ENCODE measurements at regions not wholly inside any gene's neighbourhood (a gene's known extent, or its start where the extent isn't known, plus 50 kb on each side); places are given as distances from the start of the nearest gene placed in this dataset.

DNA sequence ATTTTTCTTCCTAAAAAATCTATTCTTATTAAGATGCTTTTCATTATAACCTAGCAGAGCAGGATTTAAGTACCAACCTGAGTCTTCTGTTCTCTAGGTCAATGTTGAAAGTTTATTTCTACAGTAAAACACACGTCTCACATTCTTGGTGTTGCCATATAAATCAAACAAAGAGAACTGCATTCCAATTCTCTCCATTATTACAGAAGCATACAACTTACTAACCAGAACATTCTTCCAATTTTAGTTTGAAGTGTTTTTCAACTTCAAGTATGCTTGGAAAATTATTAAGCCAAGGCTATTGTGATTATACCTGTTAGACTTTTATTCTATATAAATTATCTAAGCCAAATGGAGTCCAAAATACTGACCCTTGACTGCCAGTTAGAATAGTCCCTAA, 110.4 kb upstream of the PMFBP1 start:
- H3K79me2 ChIP-seq (ENCODE audit: insufficient read depth, low read depth) = no peaks in the 10 kb centered on the region
- no peak overlapping the region for H3K4me3 ChIP-seq (IDR thresholded peaks at IDR 0.05; ENCODE audit: insufficient read depth, low read depth, low read length)
- H4K20me1 ChIP-seq (ENCODE audit: insufficient read depth) = no peaks in the 10 kb centered on the region
- H2AFZ ChIP-seq (ENCODE audit: low read depth) = no peak overlapping the region
- no peak overlapping the region for H3K9ac ChIP-seq
- H3K4me2 ChIP-seq = no peak overlapping the region
- H3K36me3 ChIP-seq (ENCODE audit: insufficient read depth) = no peaks in the 10 kb centered on the region
- no peaks in the 10 kb centered on the region for H3K4me1 ChIP-seq (ENCODE audit: low read depth, poor library complexity, severe bottlenecking)
- H3K27ac ChIP-seq = no peak overlapping the region
- H3K27me3 ChIP-seq (ENCODE audit: insufficient read depth, low read depth) = no peaks in the 10 kb centered on the region
- TF ChIP-seq, protein P1, sequence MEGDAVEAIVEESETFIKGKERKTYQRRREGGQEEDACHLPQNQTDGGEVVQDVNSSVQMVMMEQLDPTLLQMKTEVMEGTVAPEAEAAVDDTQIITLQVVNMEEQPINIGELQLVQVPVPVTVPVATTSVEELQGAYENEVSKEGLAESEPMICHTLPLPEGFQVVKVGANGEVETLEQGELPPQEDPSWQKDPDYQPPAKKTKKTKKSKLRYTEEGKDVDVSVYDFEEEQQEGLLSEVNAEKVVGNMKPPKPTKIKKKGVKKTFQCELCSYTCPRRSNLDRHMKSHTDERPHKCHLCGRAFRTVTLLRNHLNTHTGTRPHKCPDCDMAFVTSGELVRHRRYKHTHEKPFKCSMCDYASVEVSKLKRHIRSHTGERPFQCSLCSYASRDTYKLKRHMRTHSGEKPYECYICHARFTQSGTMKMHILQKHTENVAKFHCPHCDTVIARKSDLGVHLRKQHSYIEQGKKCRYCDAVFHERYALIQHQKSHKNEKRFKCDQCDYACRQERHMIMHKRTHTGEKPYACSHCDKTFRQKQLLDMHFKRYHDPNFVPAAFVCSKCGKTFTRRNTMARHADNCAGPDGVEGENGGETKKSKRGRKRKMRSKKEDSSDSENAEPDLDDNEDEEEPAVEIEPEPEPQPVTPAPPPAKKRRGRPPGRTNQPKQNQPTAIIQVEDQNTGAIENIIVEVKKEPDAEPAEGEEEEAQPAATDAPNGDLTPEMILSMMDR (conservative IDR thresholded peaks at IDR 0.05; ENCODE audit: low read depth, low read length) = no peak

DNA sequence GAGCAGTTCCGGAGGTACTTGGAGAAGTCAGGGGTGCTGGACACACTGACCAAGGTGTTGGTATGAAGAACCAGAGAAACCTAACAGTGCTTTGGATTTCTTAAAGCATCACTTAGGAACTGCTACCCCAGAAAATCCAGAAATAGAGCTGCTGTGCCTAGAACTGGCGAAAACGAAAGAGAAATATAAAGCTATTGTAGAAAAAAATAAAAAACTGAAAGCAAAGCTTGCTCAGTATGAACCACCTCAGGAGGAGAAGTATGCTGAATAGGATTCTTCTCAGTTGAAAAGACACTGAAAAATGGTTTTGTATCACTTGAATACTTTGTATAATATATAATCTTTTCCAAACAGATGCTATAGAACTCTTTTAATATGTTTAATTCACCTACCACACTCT, 106.3 kb upstream of the PMFBP1 start:
- H3K4me1 ChIP-seq (ENCODE audit: low read depth, poor library complexity, severe bottlenecking) = no peaks in the 10 kb centered on the region
- no peak overlapping the region for H3K9ac ChIP-seq
- H3K27me3 ChIP-seq (ENCODE audit: insufficient read depth, low read depth) = no peaks in the 10 kb centered on the region
- TF ChIP-seq, protein P1 (conservative IDR thresholded peaks at IDR 0.05; ENCODE audit: low read depth, low read length) = no peak
- no peak overlapping the region for H3K4me3 ChIP-seq (IDR thresholded peaks at IDR 0.05; ENCODE audit: insufficient read depth, low read depth, low read length)
- H4K20me1 ChIP-seq (ENCODE audit: insufficient read depth) = no peaks in the 10 kb centered on the region
- H2AFZ ChIP-seq (ENCODE audit: low read depth) = no peak overlapping the region
- H3K36me3 ChIP-seq (ENCODE audit: insufficient read depth) = no peaks in the 10 kb centered on the region
- H3K4me2 ChIP-seq = no peak overlapping the region
- no peak overlapping the region for H3K27ac ChIP-seq
- H3K79me2 ChIP-seq (ENCODE audit: insufficient read depth, low read depth) = no peaks in the 10 kb centered on the region

DNA sequence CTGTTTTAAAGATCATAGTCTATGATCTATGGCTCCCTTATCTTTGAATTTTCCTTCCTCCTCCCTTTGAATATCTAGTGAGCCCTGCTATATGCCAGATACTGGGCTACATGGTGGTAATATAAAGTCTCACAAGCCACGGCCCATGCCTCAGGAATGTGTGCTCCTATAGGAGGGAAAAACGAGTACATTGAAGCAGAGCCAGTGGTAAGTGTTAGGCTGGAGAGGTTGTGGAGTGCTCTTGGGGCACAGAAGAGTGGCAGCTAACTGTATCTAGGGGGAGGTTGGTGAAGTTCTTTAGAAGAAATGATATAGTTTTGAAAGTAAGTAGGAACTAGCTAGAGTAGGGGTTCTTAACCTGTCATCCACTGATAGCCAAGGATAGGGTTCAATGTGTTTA, 105.8 kb upstream of the PMFBP1 start:
- no peaks in the 10 kb centered on the region for H4K20me1 ChIP-seq (ENCODE audit: insufficient read depth)
- no peak overlapping the region for H2AFZ ChIP-seq (ENCODE audit: low read depth)
- no peaks in the 10 kb centered on the region for H3K79me2 ChIP-seq (ENCODE audit: insufficient read depth, low read depth)
- TF ChIP-seq, protein P1 (conservative IDR thresholded peaks at IDR 0.05; ENCODE audit: low read depth, low read length) = no peak
- H3K9ac ChIP-seq = no peak overlapping the region
- no peak overlapping the region for H3K4me3 ChIP-seq (IDR thresholded peaks at IDR 0.05; ENCODE audit: insufficient read depth, low read depth, low read length)
- no peaks in the 10 kb centered on the region for H3K4me1 ChIP-seq (ENCODE audit: low read depth, poor library complexity, severe bottlenecking)
- H3K4me2 ChIP-seq = no peak overlapping the region
- H3K27ac ChIP-seq = no peak overlapping the region
- H3K36me3 ChIP-seq (ENCODE audit: insufficient read depth) = no peaks in the 10 kb centered on the region
- H3K27me3 ChIP-seq (ENCODE audit: insufficient read depth, low read depth) = no peaks in the 10 kb centered on the region

DNA sequence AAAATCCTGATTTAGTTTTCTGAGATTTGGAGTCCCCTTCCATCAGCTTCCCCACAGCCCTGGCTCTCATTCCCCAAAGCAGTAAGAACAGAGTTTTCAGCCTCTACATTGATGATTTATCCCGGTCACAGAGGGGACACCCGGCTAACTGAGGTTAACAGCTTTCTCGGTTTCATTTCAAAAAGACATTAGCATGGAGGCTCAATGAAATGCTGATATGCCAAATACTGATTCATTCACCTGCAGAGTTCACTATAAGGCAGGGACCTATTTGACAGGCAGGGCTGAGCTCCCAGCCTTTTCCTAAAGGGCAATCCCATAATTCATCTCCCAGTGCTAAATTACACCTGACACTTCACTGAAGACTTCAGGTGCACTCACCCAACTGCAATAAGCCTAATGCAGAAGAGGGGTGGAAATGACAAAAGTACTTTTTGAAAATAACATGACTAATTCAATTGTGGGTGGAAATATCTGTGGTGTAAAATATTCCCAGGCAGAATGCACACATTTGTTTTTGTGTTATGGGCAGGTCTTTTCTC, 99.8 kb upstream of the PMFBP1 start:
- Histone ChIP-seq H2AFZ (ENCODE audit: low read depth) (no peak overlapping the region), H3K36me3 (ENCODE audit: insufficient read depth) (no peaks in the 10 kb centered on the region), H4K20me1 (ENCODE audit: insufficient read depth) (no peaks in the 10 kb centered on the region), H3K4me3 (IDR thresholded peaks at IDR 0.05; ENCODE audit: insufficient read depth, low read depth, low read length) (no peak overlapping the region), H3K27me3 (ENCODE audit: insufficient read depth, low read depth) (no peaks in the 10 kb centered on the region), H3K9ac (no peak overlapping the region), H3K4me2 (peak overlapping the region; percentile 20; the same call in 1 of the 2 replicates), H3K79me2 (ENCODE audit: insufficient read depth, low read depth) (no peaks in the 10 kb centered on the region), H3K4me1 (ENCODE audit: low read depth, poor library complexity, severe bottlenecking) (peaks cover 16% of the 10 kb centered on the region), H3K27ac (no peak overlapping the region)
- TF ChIP-seq, protein P1 (conservative IDR thresholded peaks at IDR 0.05; ENCODE audit: low read depth, low read length) = no peak
